HEK293T (cell line): ENCODE measurements at regions not wholly inside any gene's neighbourhood (a gene's known extent, or its start where the extent isn't known, plus 50 kb on each side); places are given as distances from the start of the nearest gene placed in this dataset.

Experiments
- ARNT ChIP-seq: fragments of 450-650 bp; IDR thresholded peaks from 2 replicates; pipeline ENCODE4 v1.6.1; 2017; ENCODE audit warnings: mild to moderate bottlenecking
- BHLHE40 ChIP-seq: fragments of 450-650 bp; IDR thresholded peaks from 2 replicates; pipeline ENCODE4 v1.6.1; 2016; ENCODE audit warnings: mild to moderate bottlenecking, moderate library complexity, borderline replicate concordance
- CTBP1 ChIP-seq: fragments of 450-650 bp; IDR thresholded peaks from 2 replicates; pipeline ENCODE4 v1.6.1; 2016; ENCODE audit warnings: borderline replicate concordance
- FOXM1 ChIP-seq: fragments of 450-650 bp; IDR thresholded peaks from 2 replicates; pipeline ENCODE4 v1.6.1; 2017; ENCODE audit warnings: mild to moderate bottlenecking, borderline replicate concordance
- HDGF ChIP-seq: fragments of 450-650 bp; IDR thresholded peaks from 2 replicates; pipeline ENCODE4 v1.6.1; 2017; ENCODE audit warnings: antibody characterized with exemption, borderline replicate concordance
- L3MBTL2 ChIP-seq: fragments of 450-650 bp; conservative IDR thresholded peaks from 2 replicates; pipeline ENCODE4 v1.6.1; 2016; ENCODE audit warnings: mild to moderate bottlenecking
- NFRKB ChIP-seq: fragments of 450-650 bp; IDR thresholded peaks from 2 replicates; pipeline ENCODE4 v1.6.1; 2016; ENCODE audit warnings: mild to moderate bottlenecking, moderate library complexity
- SP1 ChIP-seq: fragments of 450-650 bp; IDR thresholded peaks from 2 replicates; pipeline ENCODE4 v1.6.1; 2017
- TF ChIP-seq, protein P1 (sequence below): fragments of 450-650 bp; IDR thresholded peaks from 2 replicates; pipeline ENCODE4 v1.6.1; 2016

DNA sequence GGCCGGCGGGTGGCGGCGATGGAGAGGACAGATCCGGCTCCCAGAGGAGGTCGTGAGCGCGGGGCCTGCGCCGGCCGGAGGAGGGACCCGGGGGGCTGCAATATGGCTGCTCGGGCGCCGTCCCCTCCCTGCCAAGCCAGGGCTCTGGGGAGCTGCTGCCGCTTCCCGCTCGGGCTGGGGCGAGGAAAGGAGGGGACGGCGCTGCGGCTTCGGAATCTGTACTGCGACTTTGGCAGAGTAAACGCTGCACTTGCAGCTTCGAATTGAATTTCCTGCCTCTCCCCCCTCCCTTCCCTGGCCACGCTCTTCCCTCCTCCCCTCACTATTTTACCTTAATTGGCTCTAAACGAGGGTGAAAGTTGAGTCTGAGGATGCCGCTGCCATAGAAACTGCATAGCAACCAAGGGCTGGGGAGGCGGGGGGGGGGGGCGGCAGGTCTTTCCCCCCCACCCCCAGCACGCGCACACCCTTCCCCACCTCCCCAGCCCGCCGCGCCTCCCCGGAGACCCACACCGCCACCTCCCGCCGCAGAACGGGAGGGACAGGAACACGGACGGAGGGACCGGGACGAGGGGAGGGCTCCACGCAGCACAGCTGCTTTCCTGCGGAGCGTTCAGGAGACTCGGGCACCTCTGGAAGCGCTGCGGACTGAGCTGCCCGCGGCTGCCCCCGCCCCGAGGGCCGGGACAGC lies 93.9 kb downstream of the RNASET2 start:
- TF ChIP-seq FOXM1 (no peak), SP1 (no peak), CTBP1 (no peak), L3MBTL2 (peak; percentile 63; the same call in 1 of the 2 replicates), HDGF (no peak), BHLHE40 (no peak), NFRKB (no peak), ARNT (no peak)
- TF ChIP-seq, protein P1, sequence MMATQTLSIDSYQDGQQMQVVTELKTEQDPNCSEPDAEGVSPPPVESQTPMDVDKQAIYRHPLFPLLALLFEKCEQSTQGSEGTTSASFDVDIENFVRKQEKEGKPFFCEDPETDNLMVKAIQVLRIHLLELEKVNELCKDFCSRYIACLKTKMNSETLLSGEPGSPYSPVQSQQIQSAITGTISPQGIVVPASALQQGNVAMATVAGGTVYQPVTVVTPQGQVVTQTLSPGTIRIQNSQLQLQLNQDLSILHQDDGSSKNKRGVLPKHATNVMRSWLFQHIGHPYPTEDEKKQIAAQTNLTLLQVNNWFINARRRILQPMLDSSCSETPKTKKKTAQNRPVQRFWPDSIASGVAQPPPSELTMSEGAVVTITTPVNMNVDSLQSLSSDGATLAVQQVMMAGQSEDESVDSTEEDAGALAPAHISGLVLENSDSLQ = no peak
